Stimulated activated CD8-positive, alpha-beta memory T cell treated with anti-CD3 and anti-CD28 coated beads, Interleukin-7, amount 100 ng/mL, for 24 hours (primary cell): ENCODE measurements at regions not wholly inside any gene's neighbourhood (a gene's known extent, or its start where the extent isn't known, plus 50 kb on each side); places are given as distances from the start of the nearest gene placed in this dataset.

ENCODE experiments used
- DNase-seq: peaks from one replicate; pipeline ENCODE4 v3.0.0-alpha.2; 2020; ENCODE audit warnings: low read depth

DNA sequence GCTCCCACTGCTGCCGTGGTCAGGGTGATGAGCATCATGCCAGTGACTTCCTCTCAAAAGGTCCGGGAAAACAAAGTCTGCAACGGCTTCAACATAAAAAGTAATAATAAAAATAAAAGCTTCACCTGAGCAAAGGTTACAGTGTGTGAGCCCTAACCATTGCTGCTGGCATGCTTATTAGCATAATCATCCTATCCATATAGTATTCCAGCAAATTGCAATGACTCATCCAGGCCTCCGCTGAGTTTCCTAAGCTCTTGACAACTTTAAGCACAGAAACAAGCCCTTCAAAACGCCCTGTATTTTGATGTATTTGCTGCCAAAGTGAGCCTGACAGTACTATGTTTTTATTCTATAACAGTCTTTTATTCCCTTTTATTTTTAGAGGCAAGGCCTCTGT lies 100.5 kb downstream of the AASDH start:
- DNase-seq, result no peak

- DNase-seq, result no peak
These were observed 103.9 kb downstream of the AASDH start for GRCh38 chr4:56283375-56283774.

GRCh38 chr4:56282004-56282403 lies 105.3 kb downstream of the AASDH start:
- DNase-seq, result no peak

DNA sequence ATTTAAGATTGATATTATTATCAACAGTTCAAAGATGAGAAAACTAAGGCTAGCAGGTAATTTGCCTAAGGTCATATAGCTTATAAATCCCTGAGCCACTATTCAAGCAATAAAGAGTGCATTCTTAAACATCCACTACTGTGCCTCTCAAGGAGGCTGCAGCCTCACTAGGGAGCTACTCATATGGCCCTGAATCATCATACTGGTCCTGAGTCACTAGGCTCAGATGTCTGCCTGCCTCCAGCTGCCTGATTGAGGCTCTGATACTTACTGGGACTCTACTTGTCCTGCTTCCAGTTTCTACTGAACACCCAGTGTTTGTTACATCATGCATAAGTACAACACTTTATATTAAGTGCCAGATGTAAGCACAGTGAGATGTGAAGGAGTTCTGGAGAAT lies 110.7 kb downstream of the AASDH start:
- DNase-seq, result no peak

DNA sequence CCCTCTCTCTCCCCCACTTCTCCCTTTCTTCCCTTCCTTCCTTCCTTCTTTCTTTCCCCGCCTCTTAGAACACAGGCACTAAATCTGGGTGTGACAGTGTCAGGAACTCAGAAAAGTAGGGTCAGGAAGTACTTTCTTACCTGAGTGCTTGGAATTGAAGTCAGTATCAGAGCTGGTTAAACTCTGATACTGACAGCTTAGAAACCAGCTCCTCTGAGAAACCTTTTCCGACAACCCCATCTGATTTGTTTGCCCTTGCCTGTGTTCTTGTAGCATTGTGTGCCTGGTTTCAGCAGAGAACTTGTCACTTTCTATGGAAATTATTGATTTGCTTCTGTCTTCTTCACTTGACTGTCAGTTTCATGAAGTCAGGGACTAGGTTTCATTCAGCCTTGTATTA lies 113.9 kb downstream of the AASDH start:
- no peak for DNase-seq

GRCh38 chr4:56272927-56273326 lies 114.4 kb downstream of the AASDH start:
- DNase-seq, result no peak

- no peak for DNase-seq
These were observed 115.3 kb downstream of the AASDH start for GRCh38 chr4:56272003-56272402.

DNA sequence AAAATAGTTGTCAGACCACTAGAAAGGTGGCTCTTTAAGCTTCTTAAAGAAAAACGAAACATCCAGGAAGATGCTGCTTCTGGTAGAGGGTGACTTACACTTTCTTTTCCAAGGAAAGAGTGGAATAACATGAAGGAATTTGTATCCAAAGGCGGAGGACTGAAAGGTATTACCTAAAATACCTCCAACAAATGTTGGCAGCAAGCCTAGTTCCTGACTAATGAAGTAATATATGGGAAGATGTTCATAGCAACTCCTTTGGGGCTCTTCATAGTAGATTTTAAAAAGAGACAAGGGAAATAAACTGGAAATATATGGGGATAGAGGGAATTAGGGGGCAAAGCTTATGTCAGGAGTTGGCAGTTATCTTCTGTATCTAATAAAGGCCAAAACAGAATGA lies 116.2 kb downstream of the AASDH start:
- DNase-seq, result no peak

GRCh38 chr4:56267558-56267957 lies 119.7 kb downstream of the AASDH start:
- no peak for DNase-seq

DNA sequence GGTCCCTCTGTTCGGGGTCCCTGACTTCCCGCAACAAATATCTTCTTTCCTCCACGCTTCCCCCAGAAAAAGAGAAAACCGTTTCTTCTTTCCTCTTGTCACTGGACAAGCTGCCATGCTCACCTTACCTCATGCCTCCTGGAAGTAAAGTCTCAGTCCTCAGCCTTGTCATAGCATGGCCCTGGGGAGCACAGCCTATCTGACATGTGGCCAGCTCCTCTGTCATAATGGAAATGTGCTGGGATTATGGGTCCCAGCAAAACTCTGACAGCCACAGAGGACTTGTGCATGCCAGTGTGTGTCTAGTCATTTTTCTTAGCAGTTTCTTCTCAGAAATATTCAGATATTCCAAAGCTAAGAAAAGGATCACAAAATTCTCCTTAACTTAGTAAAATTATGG lies 122.4 kb downstream of the AASDH start:
- no peak for DNase-seq

- DNase-seq, result peak; percentile 12
These were observed 126.3 kb downstream of the AASDH start for GRCh38 chr4:56261027-56261426.

DNA sequence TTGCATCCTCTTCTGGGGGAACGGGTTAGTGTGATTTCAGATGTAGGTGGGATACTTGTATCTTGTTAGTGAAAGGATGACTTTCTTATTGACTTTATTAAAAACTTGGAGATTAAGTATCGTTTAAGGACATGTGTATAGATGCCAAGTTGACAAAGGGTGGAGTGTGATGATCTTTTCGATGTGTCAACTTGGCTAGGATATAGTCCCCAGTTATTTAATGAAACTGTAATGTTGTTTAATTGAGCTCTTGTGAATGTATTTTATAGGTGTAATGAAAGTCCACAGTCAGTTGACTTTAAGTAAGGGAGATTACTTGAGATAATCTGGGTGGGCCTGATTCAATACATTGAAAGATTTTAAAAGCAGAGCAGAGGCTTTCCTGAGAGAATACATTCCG lies 127.0 kb downstream of the AASDH start:
- no peak for DNase-seq

GRCh38 chr4:56259655-56260054 lies 127.6 kb downstream of the AASDH start:
- no peak for DNase-seq

- no peak for DNase-seq
These were observed 131.5 kb downstream of the AASDH start for GRCh38 chr4:56255820-56256219.

DNA sequence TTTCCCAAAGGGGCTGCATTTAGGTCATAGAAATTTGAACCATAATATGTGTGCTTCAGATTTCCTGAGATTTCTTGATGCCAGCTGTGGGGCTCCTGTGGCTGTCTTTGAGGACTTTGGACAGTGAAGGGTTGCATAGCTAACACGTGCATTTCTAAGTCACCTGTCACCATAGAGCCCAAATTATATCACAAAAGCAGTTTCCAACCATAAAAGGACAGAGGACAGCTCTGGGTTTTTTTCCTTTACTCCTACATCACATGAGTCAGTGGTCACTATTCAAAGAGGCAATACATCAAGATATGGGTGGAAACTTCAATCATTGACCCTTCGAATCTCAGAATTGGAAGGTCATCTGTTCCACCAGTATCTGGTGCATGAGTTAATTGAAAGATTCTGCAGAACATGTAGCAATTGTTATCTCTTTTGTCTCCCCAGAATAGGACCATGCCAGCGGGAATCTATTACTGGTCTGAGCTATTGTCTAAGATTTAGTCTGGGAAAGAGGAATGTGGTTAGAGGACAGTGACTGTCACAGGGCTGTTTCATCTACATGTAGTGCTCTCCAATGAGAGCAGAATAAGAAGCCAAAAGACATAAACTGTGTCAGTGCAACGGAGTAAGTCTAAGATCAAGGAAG lies 133.5 kb downstream of the AASDH start:
- DNase-seq, result no peak

DNA sequence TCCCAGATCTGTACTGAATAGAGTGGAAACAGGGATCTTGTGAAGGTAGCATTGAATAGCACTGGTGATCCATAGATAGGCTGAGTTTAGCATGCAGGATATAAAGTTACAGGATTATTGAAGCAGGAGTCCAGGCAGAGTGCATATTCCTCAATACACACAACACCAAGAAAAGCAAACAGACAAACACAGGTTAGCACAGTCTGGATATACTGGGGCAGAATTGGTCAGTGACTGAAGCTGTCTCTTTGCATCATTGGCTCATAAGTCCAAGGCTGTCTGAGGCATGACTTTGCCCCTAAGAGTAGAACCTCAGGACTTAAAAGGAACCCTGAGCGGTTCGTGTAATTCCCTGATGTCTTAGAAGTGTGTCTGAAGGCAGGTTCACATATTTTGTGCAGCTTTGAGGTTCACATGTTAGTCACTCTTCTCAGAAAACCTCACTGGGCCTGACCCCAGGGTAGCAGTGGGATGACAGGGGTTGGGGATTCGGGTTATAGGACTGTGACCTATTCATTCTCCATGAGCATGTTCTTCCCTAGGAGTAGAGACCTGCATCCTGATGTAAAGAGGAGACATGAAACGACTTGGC lies 134.6 kb downstream of the AASDH start:
- no peak for DNase-seq

GRCh38 chr4:56251556-56251955 lies 135.7 kb downstream of the AASDH start:
- DNase-seq, result no peak

DNA sequence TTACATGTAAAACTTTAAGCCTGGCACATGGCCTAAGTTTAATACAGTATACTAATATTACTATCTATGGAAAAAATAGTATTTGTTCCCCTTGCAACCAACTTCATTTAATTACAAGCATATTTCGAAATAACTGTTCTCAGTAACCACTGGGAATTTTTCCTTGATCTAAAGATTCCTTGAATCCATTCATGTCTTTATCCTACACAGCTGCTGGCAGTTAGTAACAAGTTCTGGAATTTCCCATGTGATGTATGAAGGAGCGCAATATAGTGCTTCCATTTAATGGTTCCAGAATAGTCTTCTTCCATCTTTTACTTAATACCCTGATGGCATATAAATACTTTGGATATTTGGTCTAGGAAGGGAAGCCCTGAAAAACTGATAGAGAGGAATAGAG lies 136.5 kb downstream of the AASDH start:
- no peak for DNase-seq

DNA sequence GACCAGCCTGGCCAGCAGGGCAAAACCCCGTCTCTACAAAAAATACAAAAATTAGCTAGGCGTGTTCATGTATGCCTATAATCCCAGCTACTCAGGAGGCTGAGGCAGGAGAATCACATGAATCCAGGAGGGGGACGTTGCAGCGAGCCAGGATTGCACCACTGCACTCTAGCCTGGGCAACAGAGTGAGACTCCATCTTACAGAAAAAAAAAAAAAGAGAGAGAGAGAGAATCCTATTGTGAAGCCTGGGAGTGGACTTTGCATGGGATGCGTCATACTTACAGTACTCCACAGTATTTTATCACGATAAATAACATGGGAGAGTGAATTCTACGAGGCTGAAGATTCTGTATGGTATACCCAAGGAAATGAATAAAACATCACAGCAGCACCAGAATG lies 139.6 kb downstream of the AASDH start:
- no peak for DNase-seq

- no peak for DNase-seq
These were observed 141.1 kb downstream of the AASDH start for GRCh38 chr4:56246233-56246610.

- DNase-seq, result no peak
These were observed 141.6 kb downstream of the AASDH start for GRCh38 chr4:56245547-56246232.

DNA sequence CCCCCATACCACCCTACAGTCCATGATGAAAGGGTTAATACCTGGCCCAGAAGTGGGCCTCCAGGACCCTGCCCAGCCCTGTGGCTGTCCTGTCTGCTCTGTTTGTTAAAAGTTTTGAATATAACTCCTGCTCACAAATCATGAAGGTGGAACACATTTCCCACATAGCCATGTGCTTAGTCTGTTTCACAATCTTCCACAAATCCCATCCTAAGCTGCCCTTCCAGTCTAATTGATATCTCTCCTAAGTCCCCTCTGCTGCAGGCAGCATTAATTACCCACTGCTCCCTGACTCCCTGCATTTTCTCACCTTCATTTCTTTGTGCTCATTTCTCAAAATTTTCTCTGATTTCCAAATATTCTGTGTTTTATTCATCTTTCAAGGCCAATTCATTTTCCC lies 142.6 kb downstream of the AASDH start:
- DNase-seq, result no peak

DNA sequence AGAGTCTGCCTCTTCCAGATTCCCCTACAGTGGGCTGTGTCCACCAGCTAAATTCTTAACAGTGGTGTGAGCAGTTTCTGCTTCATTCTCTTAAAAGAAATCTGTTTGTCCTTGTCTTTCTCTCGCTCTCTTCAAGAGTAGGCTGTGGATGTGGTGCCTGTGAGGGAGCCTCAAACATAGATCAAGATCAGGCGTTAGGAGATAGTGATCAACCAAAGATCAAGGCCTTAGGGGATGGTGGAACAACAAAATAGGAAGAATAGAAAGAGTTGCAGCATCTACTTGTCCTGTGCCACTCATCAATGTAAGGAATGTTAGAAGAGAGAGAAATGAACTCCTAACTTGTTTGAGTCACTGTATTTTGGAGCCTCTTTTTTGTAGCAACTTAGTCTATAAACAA lies 144.2 kb downstream of the AASDH start:
- no peak for DNase-seq

DNA sequence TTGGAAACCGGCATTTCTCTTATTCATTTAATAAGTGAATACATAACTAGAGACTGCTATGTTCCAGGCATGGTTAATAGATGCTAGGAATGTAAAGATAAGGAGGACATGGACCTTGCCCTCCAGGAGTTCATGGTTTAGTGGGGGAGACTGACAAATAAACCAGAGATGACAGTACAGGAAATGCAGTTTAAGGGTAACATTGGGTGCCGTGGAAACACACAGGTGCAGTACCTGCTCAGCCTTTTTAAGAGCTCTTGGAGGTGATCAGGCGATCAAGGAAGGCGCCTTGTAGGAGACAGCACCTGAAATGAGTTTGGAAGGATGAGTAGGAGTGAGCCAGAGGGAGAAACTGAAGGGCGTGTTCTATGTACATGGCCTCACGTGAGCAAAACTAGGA lies 145.8 kb downstream of the AASDH start:
- no peak for DNase-seq
